ENCODE measurements at regions not wholly inside any gene's neighbourhood (a gene's known extent, or its start where the extent isn't known, plus 50 kb on each side); places are given as distances from the start of the nearest gene placed in this dataset.

DNA sequence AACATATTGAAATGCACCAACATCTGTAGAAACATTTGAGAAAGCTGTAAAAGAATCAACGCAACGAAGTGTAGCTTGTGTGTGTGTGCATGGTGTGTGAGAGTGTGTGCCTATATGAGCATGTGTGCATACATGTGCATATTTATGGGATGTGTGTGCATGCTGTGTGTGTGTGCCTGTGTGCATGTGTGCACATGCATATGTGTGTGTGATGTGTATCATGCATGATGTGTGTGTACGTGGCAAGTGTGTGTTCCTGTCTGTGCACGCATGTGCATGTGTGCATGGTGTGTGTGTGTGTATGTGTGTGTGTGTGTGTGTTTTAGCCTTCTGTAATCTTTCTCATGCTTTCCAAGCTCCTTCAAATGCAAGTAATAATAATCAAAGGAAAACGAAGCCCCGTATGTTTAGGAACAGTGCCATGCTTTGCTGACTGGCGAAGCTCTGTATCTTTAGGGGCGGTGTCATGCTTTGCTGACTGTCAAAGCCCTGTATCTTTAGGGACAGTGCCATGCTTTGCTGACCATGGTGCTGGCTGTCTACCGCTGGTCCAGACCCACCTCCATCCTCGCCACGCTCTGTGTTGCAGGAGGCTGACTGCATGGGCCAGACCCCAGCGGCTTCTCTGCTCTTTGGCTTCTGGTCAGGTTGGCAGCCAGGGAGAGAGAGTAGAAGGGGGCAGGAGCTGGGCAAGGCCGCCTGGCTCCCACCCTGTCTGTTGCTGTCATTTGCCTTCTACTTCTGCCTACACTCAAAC, 129.2 kb downstream of the ASB1 start:
- Histone ChIP-seq H3K36me3 (ENCODE audit: control insufficient read depth in 4 of 4, insufficient read depth in 3 of 4, low read depth in 1 of 4, low read length in 3 of 4) (no peaks in the 10 kb centered on the region), H3K4me3 (ENCODE audit: low read depth in 1 of 3, low read length in 3 of 3) (no peak overlapping the region), H3K27me3 (ENCODE audit: control insufficient read depth in 4 of 4, insufficient read depth in 4 of 4, low read length in 3 of 4) (no peaks in the 10 kb centered on the region), H3K4me1 (ENCODE audit: control insufficient read depth in 4 of 4, insufficient read depth in 4 of 4, low read length in 3 of 4) (no peaks in the 10 kb centered on the region), H3K9ac (ENCODE audit: low read depth in 1 of 2, low read length in 2 of 2) (no peak overlapping the region), H3K27ac (ENCODE audit: low read depth in 1 of 2, low read length in 2 of 2) (no peak overlapping the region), H3K9me3 (ENCODE audit: control insufficient read depth in 4 of 4, low read length in 3 of 4) (peaks cover 0 to 8% (median 4%) of the 10 kb centered on the region in 4 donors)
- no peak for DNase-seq (ENCODE audit: low spot score)
- 82% methylated on average over 13 of the region's 13 CpGs for WGBS
- TF ChIP-seq FOXA2 (IDR thresholded peaks at IDR 0.05) (no peak), HNF4A (conservative IDR thresholded peaks at IDR 0.05) (no peak), NR2F2 (IDR thresholded peaks at IDR 0.05) (no peak), RXRA (IDR thresholded peaks at IDR 0.05) (no peak), TAF1 (conservative IDR thresholded peaks at IDR 0.05) (no peak), HNF4G (IDR thresholded peaks at IDR 0.05) (no peak), FOXA1 (IDR thresholded peaks at IDR 0.05) (no peak), EGR1 (IDR thresholded peaks at IDR 0.05; ENCODE audit: low read depth in 2 of 2) (no peak), SP1 (IDR thresholded peaks at IDR 0.05) (no peak), JUND (IDR thresholded peaks at IDR 0.05) (no peak), RAD21 (IDR thresholded peaks at IDR 0.05) (no peak), YY1 (IDR thresholded peaks at IDR 0.05) (no peak), CTCF (IDR thresholded peaks at IDR 0.05; ENCODE audit: low read depth, low read length, missing input control) (no peak), REST (IDR thresholded peaks at IDR 0.05) (no peak), GABPA (IDR thresholded peaks at IDR 0.05 in 1 of 2, conservative IDR thresholded peaks at IDR 0.05 in 1 of 2) (no peak), MAX (IDR thresholded peaks at IDR 0.05) (no peak)
- TF ChIP-seq, protein P1, sequence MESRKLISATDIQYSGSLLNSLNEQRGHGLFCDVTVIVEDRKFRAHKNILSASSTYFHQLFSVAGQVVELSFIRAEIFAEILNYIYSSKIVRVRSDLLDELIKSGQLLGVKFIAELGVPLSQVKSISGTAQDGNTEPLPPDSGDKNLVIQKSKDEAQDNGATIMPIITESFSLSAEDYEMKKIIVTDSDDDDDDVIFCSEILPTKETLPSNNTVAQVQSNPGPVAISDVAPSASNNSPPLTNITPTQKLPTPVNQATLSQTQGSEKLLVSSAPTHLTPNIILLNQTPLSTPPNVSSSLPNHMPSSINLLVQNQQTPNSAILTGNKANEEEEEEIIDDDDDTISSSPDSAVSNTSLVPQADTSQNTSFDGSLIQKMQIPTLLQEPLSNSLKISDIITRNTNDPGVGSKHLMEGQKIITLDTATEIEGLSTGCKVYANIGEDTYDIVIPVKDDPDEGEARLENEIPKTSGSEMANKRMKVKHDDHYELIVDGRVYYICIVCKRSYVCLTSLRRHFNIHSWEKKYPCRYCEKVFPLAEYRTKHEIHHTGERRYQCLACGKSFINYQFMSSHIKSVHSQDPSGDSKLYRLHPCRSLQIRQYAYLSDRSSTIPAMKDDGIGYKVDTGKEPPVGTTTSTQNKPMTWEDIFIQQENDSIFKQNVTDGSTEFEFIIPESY (IDR thresholded peaks at IDR 0.05), result no peak
- TF ChIP-seq, protein P2, sequence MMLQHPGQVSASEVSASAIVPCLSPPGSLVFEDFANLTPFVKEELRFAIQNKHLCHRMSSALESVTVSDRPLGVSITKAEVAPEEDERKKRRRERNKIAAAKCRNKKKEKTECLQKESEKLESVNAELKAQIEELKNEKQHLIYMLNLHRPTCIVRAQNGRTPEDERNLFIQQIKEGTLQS (IDR thresholded peaks at IDR 0.05), result no peak
